ENCODE measurements at regions not wholly inside any gene's neighbourhood (a gene's known extent, or its start where the extent isn't known, plus 50 kb on each side); places are given as distances from the start of the nearest gene placed in this dataset.

- H3K27ac ChIP-seq, result no peak overlapping the region
- ChIA-PET CTCF (no interaction called here), POLR2A (ENCODE audit: low non-redundant PET) (no interaction called here)
- DNase-seq (ENCODE audit: low spot score), result no peak
- TF ChIP-seq CTCF (conservative IDR thresholded peaks at IDR 0.05; ENCODE audit: low read depth), result no peak
Observed at GRCh38 chr17:33944826-33945225, 310.3 kb upstream of the CCL2 start.

GRCh38 chr17:33945646-33946546 is 309.2 kb upstream of the CCL2 start:
- TF ChIP-seq CTCF (conservative IDR thresholded peaks at IDR 0.05; ENCODE audit: low read depth), result no peak
- ChIA-PET POLR2A (ENCODE audit: low non-redundant PET) (no interaction called here), CTCF (no interaction called here)

DNA sequence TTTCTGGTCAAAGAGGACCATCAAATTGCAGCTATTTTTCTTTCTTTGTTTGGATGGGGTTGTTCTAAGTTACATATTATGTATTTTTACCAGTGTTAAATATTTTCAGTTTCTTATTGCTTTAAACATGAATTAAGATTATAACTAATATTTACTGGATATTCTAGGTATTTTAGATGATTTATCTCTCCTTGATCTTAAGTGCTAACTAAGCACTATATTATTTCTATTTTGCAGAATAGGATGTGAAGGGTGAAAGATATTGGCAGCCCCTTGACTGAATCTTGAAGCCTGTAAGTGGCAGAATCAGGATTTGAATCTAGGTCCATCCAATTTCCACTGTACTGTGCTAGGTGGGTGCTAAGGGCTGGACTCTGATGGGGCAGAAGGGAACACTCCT is 307.3 kb upstream of the CCL2 start:
- no peak for TF ChIP-seq CTCF (conservative IDR thresholded peaks at IDR 0.05; ENCODE audit: low read depth)
- no peak for DNase-seq (ENCODE audit: low spot score)
- POLR2A ChIA-PET (ENCODE audit: low non-redundant PET), result no interaction called here
- CTCF ChIA-PET, result no interaction called here
- no peak overlapping the region for H3K27ac ChIP-seq

More at GRCh38 chr17:33945646-33946546, 309.2 kb upstream of the CCL2 start:
- no peak for DNase-seq (ENCODE audit: low spot score)
- H3K27ac ChIP-seq, result no peak overlapping the region

DNA sequence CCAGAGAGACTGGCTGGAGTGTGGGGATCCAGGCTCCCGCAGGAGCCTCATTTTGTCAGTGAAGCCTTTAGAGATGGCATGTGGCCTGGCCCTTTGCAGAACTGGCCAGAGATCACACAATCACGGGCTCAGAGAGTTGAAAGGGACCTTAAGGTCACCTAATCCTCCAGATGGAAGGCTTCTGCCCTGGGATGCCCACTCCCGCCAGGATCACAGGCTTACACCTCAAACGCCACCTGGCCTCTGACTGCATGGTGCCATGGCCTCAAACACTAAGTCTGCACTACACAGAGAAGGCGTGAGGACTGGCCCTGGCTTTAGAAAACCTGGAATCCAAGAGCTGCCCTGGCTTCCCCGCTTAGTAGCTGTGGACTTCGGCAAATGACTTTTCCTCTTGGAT is 306.8 kb upstream of the CCL2 start:
- DNase-seq (ENCODE audit: low spot score), result no peak
- TF ChIP-seq CTCF (conservative IDR thresholded peaks at IDR 0.05; ENCODE audit: low read depth), result no peak
- CTCF ChIA-PET, result no interaction called here
- POLR2A ChIA-PET (ENCODE audit: low non-redundant PET), result no interaction called here
- H3K27ac ChIP-seq, result no peak overlapping the region

DNA sequence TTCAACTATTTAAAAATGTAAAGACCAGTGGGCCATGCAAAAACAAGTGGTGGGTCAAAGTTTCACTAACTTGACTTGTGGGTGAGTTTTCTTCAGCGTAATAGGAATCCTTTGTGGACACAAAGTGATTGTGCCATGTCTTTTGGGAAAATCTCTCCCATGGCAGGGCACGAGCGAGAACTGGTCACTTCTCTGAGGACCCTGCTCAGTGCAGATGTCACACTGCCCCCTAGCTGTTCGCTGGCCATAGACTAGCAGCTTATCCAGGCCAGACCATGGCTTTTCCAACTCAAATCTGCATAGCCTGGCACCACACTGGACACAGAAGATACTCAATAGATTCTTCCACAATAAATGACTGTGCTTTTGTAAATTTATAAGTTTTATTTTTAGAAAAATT is 306.0 kb upstream of the CCL2 start:
- H3K27ac ChIP-seq, result no peak overlapping the region
- no peak for TF ChIP-seq CTCF (conservative IDR thresholded peaks at IDR 0.05; ENCODE audit: low read depth)
- DNase-seq (ENCODE audit: low spot score), result no peak
- POLR2A ChIA-PET (ENCODE audit: low non-redundant PET), result no interaction called here
- CTCF ChIA-PET, result no interaction called here

DNA sequence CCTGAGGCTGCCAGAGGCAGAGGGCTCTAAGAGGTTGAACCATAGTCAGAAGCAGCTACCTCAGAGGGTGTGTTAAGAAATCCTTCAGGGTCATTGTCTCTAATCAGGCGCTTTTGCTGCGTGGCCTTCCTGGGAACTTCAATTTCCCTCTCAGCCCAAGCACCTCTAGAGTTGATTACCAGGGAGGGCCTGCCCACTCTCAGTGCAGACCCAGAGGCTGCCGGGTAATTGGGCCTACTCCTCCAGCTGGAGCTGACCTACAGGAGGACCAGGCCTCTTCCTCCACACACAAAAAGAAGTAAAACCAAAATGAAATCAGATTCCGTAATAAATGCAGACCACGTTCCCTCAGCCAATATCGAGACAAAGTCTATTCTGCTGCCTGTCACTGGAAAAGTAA is 305.0 kb upstream of the CCL2 start:
- no peak for TF ChIP-seq CTCF (conservative IDR thresholded peaks at IDR 0.05; ENCODE audit: low read depth)
- DNase-seq (ENCODE audit: low spot score), result no peak
- H3K27ac ChIP-seq, result no peak overlapping the region
- CTCF ChIA-PET, result no interaction called here
- POLR2A ChIA-PET (ENCODE audit: low non-redundant PET), result no interaction called here
